ENCODE measurements at regions not wholly inside any gene's neighbourhood (a gene's known extent, or its start where the extent isn't known, plus 50 kb on each side); places are given as distances from the start of the nearest gene placed in this dataset.

- peaks cover 22% of the 10 kb centered on the region for H3K4me1 ChIP-seq (ENCODE audit: insufficient read depth, low read length, poor library complexity, severe bottlenecking)
Measured at GRCh38 chr6:21740376-21741124, 147.0 kb downstream of the SOX4 start.

GRCh38 chr6:21741221-21742109 is 147.9 kb downstream of the SOX4 start:
- Histone ChIP-seq H2AFZ (ENCODE audit: low read length) (no peak overlapping the region), H3K9me3 (ENCODE audit: insufficient read depth, low read depth, low read length) (no peaks in the 10 kb centered on the region), H3K27me3 (ENCODE audit: insufficient read depth, low read length, poor library complexity, severe bottlenecking) (no peaks in the 10 kb centered on the region), H3K4me3 (ENCODE audit: low read length, poor library complexity, severe bottlenecking) (no peak overlapping the region), H3K9ac (ENCODE audit: low read depth, low read length, poor library complexity, severe bottlenecking) (no peak overlapping the region), H3K9me2 (replicated peaks; ENCODE audit: low read depth, low read length) (no peaks in the 10 kb centered on the region), H3K4me1 (ENCODE audit: insufficient read depth, low read length, poor library complexity, severe bottlenecking) (peaks cover 26% of the 10 kb centered on the region), H3F3A (ENCODE audit: low read depth) (peaks cover 12% of the 10 kb centered on the region; the same call in 1 of the 2 replicates), H4K20me1 (ENCODE audit: insufficient read depth, low read length, poor library complexity, severe bottlenecking) (peaks cover 96% of the 10 kb centered on the region), H3K4me2 (ENCODE audit: low read depth, low read length, poor library complexity, severe bottlenecking) (no peak overlapping the region), H3K79me2 (ENCODE audit: insufficient read depth, low read length) (peaks cover 99% of the 10 kb centered on the region), H3K36me3 (ENCODE audit: insufficient read depth, low read length) (peaks cover 53% of the 10 kb centered on the region; the same call in 1 of the 2 replicates)
- TF ChIP-seq EZH2phosphoT487 (IDR thresholded peaks at IDR 0.05; ENCODE audit: borderline replicate concordance) (no peak), CTCF (conservative IDR thresholded peaks at IDR 0.05; ENCODE audit: low read length) (no peak)

More at GRCh38 chr6:21740376-21741124, 147.0 kb downstream of the SOX4 start:
- peaks cover 53% of the 10 kb centered on the region; the same call in 1 of the 2 replicates for H3K36me3 ChIP-seq (ENCODE audit: insufficient read depth, low read length)
- no peak overlapping the region for H3K9ac ChIP-seq (ENCODE audit: low read depth, low read length, poor library complexity, severe bottlenecking)
- no peaks in the 10 kb centered on the region for H3K27me3 ChIP-seq (ENCODE audit: insufficient read depth, low read length, poor library complexity, severe bottlenecking)
- no peak overlapping the region for H3K4me3 ChIP-seq (ENCODE audit: low read length, poor library complexity, severe bottlenecking)
- H3K79me2 ChIP-seq (ENCODE audit: insufficient read depth, low read length): peaks cover 100% of the 10 kb centered on the region
- no peak overlapping the region for H3K4me2 ChIP-seq (ENCODE audit: low read depth, low read length, poor library complexity, severe bottlenecking)
- TF ChIP-seq CTCF (conservative IDR thresholded peaks at IDR 0.05; ENCODE audit: low read length) (no peak), EZH2phosphoT487 (IDR thresholded peaks at IDR 0.05; ENCODE audit: borderline replicate concordance) (no peak)
- H3F3A ChIP-seq (ENCODE audit: low read depth): peaks cover 10% of the 10 kb centered on the region; the same call in 1 of the 2 replicates
- H3K9me3 ChIP-seq (ENCODE audit: insufficient read depth, low read depth, low read length): no peaks in the 10 kb centered on the region
- no peaks in the 10 kb centered on the region for H3K9me2 ChIP-seq (replicated peaks; ENCODE audit: low read depth, low read length)
- H2AFZ ChIP-seq (ENCODE audit: low read length): no peak overlapping the region
- H4K20me1 ChIP-seq (ENCODE audit: insufficient read depth, low read length, poor library complexity, severe bottlenecking): peaks cover 99% of the 10 kb centered on the region

- Histone ChIP-seq H3K4me2 (ENCODE audit: low read depth, low read length, poor library complexity, severe bottlenecking) (no peak overlapping the region), H4K20me1 (ENCODE audit: insufficient read depth, low read length, poor library complexity, severe bottlenecking) (peaks cover 96% of the 10 kb centered on the region), H3K27me3 (ENCODE audit: insufficient read depth, low read length, poor library complexity, severe bottlenecking) (no peaks in the 10 kb centered on the region), H3K9me3 (ENCODE audit: insufficient read depth, low read depth, low read length) (no peaks in the 10 kb centered on the region), H3F3A (ENCODE audit: low read depth) (peaks cover 12% of the 10 kb centered on the region; the same call in 1 of the 2 replicates), H3K9ac (ENCODE audit: low read depth, low read length, poor library complexity, severe bottlenecking) (no peak overlapping the region), H3K36me3 (ENCODE audit: insufficient read depth, low read length) (peaks cover 57% of the 10 kb centered on the region; the same call in 1 of the 2 replicates), H3K4me3 (ENCODE audit: low read length, poor library complexity, severe bottlenecking) (no peak overlapping the region), H3K79me2 (ENCODE audit: insufficient read depth, low read length) (peaks cover 99% of the 10 kb centered on the region), H2AFZ (ENCODE audit: low read length) (no peak overlapping the region), H3K9me2 (replicated peaks; ENCODE audit: low read depth, low read length) (no peaks in the 10 kb centered on the region), H3K4me1 (ENCODE audit: insufficient read depth, low read length, poor library complexity, severe bottlenecking) (peaks cover 26% of the 10 kb centered on the region)
- no peak for TF ChIP-seq CTCF (conservative IDR thresholded peaks at IDR 0.05; ENCODE audit: low read length)
- TF ChIP-seq EZH2phosphoT487 (IDR thresholded peaks at IDR 0.05; ENCODE audit: borderline replicate concordance): no peak
Measured at GRCh38 chr6:21742238-21742660, 148.7 kb downstream of the SOX4 start.

All from Loucy (cell line).